Prostate gland (tissue), 2 donors: ENCODE measurements at regions not wholly inside any gene's neighbourhood (a gene's known extent, or its start where the extent isn't known, plus 50 kb on each side); places are given as distances from the start of the nearest gene placed in this dataset.

ENCODE experiments used
- CTCF ChIP-seq, 4 experiments: fragments of 200-600 bp in 2 of 4; fragments of 450-650 bp in 2 of 4; sonication (generic) in 2 of 4; IDR thresholded peaks; 1 replicate in 3 of 4; 2 replicates in 1 of 4; pipeline ENCODE4 v1.5.1; 2016 to 2019; ENCODE audit warnings: antibody characterized with exemption in 4 of 4, mild to moderate bottlenecking in 2 of 4, moderate library complexity in 2 of 4
- POLR2A ChIP-seq: fragments of 450-650 bp; IDR thresholded peaks from one replicate; pipeline ENCODE4 v1.6.1; 2016; ENCODE audit warnings: antibody characterized with exemption, mild to moderate bottlenecking

- TF ChIP-seq POLR2A (no peak), CTCF (IDR thresholded peaks at IDR 0.05) (no peak)
These were observed 76.8 kb downstream of the OLIG3 start for GRCh38 chr6:137417396-137417795.
